Activated CD4-positive, alpha-beta T cell treated with anti-CD3 and anti-CD28 coated beads, Interleukin-2, amount 50 U/mL, for 24 hours (primary cell): ENCODE measurements at regions not wholly inside any gene's neighbourhood (a gene's known extent, or its start where the extent isn't known, plus 50 kb on each side); places are given as distances from the start of the nearest gene placed in this dataset.

Experiments
- DNase-seq, 2 donors: peaks; one replicate each; pipeline ENCODE4 v3.0.0-alpha.2; 2020; ENCODE audit warnings: low read depth in 1 of 2, low spot score in 1 of 2

GRCh38 chr16:65212240-65212639 is 90.4 kb upstream of the CDH11 start:
- no peak for DNase-seq

GRCh38 chr16:65202461-65202860 is 80.6 kb upstream of the CDH11 start:
- no peak for DNase-seq

DNA sequence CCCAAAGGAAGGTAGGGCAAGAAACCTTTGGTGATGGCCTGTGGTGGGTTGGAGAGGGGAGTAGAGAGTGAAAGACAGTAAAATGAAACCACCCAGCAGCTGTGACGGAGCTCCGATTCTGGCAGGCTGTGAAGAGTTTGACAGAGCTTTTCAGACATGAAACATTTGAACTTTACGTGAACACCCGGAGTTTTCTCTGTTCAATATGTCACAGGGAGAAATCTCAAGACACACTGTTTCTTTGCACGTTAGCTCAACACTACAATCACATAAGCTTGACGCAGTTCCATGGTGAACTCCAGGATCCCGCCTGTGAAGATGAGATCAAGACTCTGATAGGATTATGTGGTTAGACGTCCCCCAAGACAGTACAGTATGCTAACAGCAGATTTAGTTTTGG is 79.6 kb upstream of the CDH11 start:
- DNase-seq: no peak

GRCh38 chr16:65200857-65201256 is 79.0 kb upstream of the CDH11 start:
- no peak for DNase-seq

DNA sequence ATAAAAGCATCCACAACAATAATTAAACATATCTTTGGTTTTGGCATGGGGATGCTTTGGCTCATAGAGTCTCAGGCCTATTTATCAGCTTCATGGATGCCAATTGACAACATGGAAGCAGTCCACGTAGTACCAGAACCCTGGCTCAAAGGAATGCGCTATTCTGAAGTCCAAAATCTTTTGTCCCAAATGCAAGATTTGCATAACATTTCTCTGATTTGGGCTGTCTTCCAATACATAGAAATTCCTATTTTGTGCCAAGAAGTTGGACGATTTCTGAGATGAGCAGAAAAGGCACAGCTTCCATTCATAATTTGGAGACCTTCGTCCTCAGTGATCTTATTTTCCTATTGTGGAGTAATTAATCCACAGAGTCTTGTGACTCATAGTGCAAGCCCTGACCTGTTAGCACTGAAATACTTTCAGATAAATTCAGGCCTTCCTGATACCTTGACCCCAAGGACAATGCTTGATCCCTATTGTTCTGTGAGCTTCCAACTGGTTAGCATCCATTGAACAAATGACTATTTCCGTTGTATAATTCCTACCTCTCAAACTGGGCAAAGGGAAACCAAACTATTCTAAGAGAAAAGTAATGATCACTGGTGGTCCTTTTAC is 78.4 kb upstream of the CDH11 start:
- no peak for DNase-seq

GRCh38 chr16:65196420-65197075 is 74.7 kb upstream of the CDH11 start:
- DNase-seq: no peak

- DNase-seq: no peak
These were observed 74.1 kb upstream of the CDH11 start for GRCh38 chr16:65195998-65196397.

- DNase-seq: no peak
These were observed 63.4 kb upstream of the CDH11 start for GRCh38 chr16:65185241-65185778.

GRCh38 chr16:65181071-65181561 is 59.3 kb upstream of the CDH11 start:
- no peak for DNase-seq

- no peak for DNase-seq
These were observed 56.3 kb upstream of the CDH11 start for GRCh38 chr16:65178151-65178550.

GRCh38 chr16:65176603-65177002 is 54.7 kb upstream of the CDH11 start:
- DNase-seq: no peak

DNA sequence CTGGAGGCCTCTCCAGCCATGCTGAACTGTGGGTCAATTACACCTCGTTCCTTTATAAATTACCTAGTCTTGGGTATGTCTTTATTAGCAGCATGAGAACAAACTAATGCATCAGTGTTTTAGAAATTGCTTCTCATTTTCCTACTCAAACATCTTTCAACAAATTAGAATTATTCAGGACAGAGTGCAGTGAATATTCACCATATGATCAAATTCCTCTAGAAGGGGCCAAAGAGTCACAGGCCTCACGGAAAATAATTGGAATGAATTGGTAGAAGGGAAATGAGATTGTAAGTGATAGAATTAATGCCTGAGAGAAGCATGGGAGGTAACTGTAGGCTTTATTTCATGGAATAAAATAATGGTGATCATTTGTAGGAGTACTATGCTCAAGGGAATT is 50.5 kb upstream of the CDH11 start:
- no peak for DNase-seq
